Fibroblast of villous mesenchyme (primary cell): ENCODE measurements at regions not wholly inside any gene's neighbourhood (a gene's known extent, or its start where the extent isn't known, plus 50 kb on each side); places are given as distances from the start of the nearest gene placed in this dataset.

ENCODE experiments used
- DNase-seq: peaks from one replicate; pipeline ENCODE4 v3.0.0-alpha.2; 2010; ENCODE audit warnings: low read depth
- H3K4me3 ChIP-seq: 2 replicates; pipeline ENCODE4 v1.5.1; 2011; ENCODE audit warnings: low read depth, mild to moderate bottlenecking, low read length
- TF ChIP-seq, protein P1 (sequence below): IDR thresholded peaks from 2 replicates; pipeline ENCODE4 v1.5.1; 2012; ENCODE audit warnings: low read depth, mild to moderate bottlenecking, low read length; ENCODE audit not compliant: insufficient read depth

DNA sequence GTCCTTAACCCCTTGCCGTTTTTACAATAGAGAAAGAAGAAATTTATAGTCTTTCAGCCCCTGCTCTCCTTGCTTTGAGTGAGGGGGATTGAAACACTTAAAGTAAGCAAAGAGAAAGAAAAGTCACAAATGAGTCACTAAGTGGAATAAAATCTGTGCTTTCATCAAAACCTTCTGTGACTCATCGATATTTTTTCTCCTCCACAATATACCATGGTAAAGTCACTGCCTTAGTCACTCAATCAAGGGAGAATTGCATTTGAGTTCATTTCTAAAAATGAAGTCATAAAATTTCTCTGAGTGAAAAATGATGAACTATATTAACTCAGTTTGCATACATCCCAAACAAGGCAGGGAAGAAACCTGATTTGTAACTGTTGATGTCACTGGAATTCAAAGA lies 470.3 kb downstream of the FOXG1 start:
- H3K4me3 ChIP-seq, result no peak overlapping the region
- TF ChIP-seq, protein P1, sequence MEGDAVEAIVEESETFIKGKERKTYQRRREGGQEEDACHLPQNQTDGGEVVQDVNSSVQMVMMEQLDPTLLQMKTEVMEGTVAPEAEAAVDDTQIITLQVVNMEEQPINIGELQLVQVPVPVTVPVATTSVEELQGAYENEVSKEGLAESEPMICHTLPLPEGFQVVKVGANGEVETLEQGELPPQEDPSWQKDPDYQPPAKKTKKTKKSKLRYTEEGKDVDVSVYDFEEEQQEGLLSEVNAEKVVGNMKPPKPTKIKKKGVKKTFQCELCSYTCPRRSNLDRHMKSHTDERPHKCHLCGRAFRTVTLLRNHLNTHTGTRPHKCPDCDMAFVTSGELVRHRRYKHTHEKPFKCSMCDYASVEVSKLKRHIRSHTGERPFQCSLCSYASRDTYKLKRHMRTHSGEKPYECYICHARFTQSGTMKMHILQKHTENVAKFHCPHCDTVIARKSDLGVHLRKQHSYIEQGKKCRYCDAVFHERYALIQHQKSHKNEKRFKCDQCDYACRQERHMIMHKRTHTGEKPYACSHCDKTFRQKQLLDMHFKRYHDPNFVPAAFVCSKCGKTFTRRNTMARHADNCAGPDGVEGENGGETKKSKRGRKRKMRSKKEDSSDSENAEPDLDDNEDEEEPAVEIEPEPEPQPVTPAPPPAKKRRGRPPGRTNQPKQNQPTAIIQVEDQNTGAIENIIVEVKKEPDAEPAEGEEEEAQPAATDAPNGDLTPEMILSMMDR, result no peak
- DNase-seq, result peak; percentile 65

DNA sequence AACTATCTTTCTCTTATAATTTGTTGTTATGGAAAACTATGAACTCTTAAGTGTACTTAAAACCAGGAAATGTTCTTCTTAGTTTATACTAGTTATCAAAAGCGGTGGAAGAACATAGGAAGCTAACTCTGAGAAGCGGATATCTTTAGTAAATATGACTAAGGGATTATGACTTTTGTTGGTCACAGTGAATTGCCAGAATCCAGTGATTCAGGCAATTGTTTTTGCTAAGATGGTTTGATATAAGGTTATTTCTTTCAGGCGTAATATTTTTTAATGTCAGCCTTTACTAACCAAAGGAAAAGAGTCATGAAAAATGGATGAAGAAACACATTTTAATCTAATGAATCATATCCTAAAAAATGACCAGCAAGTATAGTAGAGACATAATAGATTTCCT lies 473.5 kb downstream of the FOXG1 start:
- DNase-seq, result peak; percentile 60
- no peak overlapping the region for H3K4me3 ChIP-seq
- TF ChIP-seq, protein P1, result no peak

DNA sequence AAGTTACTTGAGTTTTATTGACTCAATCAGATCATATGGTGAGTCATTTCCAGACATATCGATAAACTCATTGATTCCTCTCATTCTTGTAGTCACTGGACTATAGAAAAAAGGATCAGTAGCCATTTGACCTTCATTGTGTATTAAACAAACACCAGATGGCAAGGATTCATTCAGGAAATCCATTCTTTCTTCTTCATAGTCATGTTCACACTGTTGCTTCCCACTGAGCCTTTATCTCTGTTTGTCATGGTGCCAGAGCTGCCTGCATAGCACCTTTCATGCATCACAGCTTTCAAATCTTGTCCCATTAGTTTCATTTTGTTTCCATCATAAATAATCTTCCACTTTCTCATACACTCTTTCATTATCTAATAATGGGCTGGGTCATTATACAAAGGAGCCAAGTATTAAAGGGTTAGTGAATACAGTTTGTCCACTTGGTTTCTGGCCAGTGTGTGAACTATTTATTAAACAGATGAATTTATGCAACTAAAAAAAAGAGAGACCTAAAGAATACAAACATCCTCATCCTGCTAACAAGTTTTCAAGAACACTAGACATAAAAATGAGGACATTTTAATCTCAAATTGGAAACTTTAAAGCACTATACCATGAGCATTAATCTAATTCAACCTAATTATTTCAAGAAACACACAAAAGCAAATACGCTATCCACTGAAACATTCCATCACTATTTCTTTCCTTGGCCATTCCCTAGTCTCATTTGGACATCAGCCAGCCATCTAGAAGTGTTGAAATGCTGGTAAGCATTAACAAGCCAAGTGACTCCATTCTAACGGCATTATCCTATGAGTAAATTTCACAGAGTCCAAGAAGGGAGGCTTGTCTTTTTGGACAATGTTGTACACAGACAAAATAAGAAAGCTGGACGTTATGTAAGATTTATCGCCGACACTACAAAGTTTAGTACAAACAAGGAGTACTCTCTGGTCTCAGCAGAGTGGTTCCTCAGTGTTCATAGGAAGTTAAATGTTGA lies 476.5 kb downstream of the FOXG1 start:
- peak; percentile 74 for DNase-seq
- TF ChIP-seq, protein P1, result no peak
- no peak overlapping the region for H3K4me3 ChIP-seq

DNA sequence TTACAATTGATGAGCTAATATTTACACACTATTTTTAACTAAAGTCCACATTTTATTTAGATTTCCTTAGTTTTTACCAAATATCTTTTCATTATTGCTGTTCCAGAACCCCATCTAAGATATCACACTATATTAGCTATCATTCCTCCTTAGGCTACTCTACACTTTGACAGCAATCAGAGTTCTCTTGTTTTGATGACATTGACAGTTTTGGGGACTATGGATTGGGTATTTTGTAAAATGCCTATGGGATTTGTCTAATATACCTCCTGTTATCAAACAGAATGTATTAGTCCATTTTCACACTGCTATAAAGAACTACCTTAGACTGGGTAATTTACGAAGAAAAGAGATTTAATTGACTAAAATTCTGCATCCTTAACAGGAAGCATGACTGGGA lies 489.1 kb downstream of the FOXG1 start:
- no peak for DNase-seq
- no peak overlapping the region for H3K4me3 ChIP-seq
- TF ChIP-seq, protein P1, result no peak

DNA sequence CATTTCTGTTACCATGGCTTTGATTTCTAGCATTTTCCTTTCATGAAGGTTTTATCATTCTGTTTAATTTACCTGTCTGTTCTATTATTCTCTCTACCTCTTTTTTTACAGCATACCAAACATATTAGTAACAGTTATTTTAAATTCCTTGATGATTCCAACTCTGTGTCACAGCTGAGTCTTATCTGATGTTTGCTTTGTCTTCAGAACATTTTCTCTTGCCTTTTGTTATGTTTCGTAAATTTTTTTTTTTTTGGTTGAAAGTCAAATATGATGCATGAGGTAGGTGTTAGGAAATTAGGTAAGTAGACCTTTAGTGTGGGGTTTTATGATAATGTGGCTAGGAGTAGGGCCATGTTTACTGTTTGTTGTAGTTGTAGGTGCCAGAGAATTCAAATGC lies 496.4 kb downstream of the FOXG1 start:
- TF ChIP-seq, protein P1, result no peak
- no peak overlapping the region for H3K4me3 ChIP-seq
- DNase-seq, result no peak

DNA sequence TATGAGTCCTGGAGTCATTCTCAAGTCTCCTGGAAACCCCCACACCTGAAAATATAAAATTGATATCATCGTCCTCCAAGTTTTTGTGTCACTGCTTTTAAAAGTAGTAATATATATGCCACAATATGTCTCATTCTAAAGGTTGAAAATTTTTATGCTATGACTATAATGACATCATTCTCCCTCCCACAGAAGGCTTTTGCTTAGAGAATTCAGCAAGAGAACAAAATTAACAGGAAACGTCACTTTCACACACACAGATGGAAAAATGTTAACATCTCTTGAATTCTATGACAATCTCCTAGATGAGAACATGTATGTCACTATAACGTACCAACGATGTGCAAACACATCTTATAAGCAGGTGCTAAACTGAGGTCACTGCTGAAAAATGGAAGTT lies 498.3 kb downstream of the FOXG1 start:
- H3K4me3 ChIP-seq, result no peak overlapping the region
- TF ChIP-seq, protein P1, result no peak
- DNase-seq, result no peak
